ENCODE measurements at regions not wholly inside any gene's neighbourhood (a gene's known extent, or its start where the extent isn't known, plus 50 kb on each side); places are given as distances from the start of the nearest gene placed in this dataset.

DNA sequence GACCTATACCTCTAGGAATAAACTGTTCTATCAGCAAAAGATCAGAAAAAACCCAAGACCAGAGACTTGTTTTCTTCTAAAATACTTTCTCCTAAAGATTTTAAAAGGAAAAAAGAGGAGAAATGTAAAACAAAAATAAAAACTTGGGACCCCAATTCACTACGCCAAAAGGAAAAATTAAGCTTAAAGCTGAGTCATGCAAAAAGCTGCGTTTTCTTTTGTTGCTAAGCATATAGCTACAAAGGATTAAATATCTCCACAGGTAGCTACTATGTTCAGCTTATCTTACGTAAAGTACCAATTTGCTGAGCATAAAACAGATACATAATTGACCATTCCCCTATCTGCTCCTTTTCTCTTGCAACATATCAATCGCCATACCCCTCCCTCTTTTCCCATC lies 950.0 kb upstream of the NXPH2 start:
- no peak overlapping the region for H3K4me3 ChIP-seq (ENCODE audit: low read depth, low read length)
- no peak for DNase-seq (ENCODE audit: low read depth)
- TF ChIP-seq, protein P1, sequence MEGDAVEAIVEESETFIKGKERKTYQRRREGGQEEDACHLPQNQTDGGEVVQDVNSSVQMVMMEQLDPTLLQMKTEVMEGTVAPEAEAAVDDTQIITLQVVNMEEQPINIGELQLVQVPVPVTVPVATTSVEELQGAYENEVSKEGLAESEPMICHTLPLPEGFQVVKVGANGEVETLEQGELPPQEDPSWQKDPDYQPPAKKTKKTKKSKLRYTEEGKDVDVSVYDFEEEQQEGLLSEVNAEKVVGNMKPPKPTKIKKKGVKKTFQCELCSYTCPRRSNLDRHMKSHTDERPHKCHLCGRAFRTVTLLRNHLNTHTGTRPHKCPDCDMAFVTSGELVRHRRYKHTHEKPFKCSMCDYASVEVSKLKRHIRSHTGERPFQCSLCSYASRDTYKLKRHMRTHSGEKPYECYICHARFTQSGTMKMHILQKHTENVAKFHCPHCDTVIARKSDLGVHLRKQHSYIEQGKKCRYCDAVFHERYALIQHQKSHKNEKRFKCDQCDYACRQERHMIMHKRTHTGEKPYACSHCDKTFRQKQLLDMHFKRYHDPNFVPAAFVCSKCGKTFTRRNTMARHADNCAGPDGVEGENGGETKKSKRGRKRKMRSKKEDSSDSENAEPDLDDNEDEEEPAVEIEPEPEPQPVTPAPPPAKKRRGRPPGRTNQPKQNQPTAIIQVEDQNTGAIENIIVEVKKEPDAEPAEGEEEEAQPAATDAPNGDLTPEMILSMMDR (IDR thresholded peaks at IDR 0.05; ENCODE audit: insufficient read depth, low read length): no peak

DNA sequence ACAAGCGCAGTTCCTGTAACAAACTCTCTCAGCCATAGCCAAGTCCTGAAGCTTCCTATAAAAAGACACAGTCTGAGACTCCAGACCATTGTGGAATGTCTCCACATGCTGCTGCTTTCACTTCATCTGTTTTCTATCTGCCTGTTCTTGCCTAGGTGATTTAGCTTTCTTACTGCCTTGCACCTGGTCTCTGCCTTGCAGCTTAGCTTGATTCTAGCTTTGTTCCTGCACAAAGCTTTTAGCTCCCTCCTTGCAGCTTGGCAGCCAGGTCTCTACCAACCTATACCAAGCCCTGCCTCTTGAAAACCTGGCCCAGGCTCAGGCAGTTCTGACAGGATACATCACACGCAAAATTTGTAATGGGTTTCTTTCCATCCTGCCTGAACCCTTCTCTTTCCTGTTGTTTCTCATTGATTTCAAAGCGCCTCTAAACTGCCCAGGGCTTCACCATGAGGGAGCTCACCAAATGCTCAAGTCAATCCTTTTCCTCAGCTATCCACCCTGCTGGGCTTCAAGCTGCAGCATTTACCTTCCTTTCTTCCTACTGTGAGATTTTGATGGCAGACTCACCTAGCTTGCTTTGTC lies 941.3 kb upstream of the NXPH2 start:
- no peak overlapping the region for H3K4me3 ChIP-seq (ENCODE audit: low read depth, low read length)
- no peak for DNase-seq (ENCODE audit: low read depth)
- TF ChIP-seq, protein P1 (IDR thresholded peaks at IDR 0.05; ENCODE audit: insufficient read depth, low read length): no peak

DNA sequence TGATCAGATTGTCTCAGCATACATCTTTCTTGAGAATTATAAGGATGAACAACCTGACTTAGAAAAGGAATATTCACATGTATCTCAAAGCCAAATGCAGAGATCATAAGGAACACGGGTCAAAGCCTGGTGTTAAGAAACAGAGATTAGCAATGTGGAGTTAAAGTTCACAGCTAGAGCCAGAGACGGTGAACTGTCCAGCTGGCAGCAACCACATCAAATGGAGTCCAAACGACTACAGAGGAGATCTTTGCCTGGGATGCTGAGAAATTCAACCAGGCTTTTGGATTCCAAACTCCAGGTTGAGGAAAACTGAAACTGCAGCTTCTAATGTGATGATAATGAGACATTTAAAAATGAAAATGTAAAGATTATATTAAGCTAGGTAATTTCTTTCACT lies 939.9 kb upstream of the NXPH2 start:
- TF ChIP-seq, protein P1 (IDR thresholded peaks at IDR 0.05; ENCODE audit: insufficient read depth, low read length): no peak
- DNase-seq (ENCODE audit: low read depth): no peak
- H3K4me3 ChIP-seq (ENCODE audit: low read depth, low read length): no peak overlapping the region

DNA sequence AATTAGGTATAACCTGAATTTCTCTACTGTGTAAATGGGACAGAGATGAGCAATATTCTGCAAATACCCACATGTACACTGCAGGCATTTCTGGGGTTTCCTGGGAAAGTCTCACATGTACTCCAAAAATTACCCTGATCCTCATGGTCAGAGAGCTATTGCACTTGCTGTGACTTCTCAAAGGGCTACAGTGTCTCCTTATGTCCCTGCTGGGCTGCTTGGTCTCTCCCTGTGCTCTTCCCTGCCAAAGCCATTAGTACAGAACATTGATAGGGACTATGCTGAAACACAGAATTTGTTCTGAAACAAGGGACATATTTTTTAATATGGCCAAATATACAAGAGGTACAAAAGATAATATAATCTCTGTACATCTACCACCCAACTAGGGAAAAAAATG lies 924.4 kb upstream of the NXPH2 start:
- TF ChIP-seq, protein P1 (IDR thresholded peaks at IDR 0.05; ENCODE audit: insufficient read depth, low read length): no peak
- DNase-seq (ENCODE audit: low read depth): no peak
- no peak overlapping the region for H3K4me3 ChIP-seq (ENCODE audit: low read depth, low read length)

DNA sequence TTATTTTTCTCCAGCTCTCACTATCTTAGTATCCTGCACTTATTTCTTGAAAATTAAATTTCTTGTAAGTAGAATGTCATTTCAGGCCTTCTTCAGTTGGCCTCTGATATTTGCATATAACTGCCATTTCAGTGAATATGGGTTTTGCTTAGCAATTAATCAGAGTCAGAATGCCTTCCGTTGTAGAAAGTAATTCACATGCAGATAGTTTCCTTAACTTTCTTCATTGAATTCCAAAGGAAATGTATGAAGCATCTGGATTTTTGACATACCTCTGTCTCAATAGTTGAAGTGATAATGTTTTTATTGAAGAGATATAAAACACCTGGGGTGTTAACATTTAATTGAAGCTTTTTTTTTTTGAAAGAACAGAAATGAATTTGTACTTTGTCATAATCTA lies 914.1 kb upstream of the NXPH2 start:
- TF ChIP-seq, protein P1 (IDR thresholded peaks at IDR 0.05; ENCODE audit: insufficient read depth, low read length): no peak
- H3K4me3 ChIP-seq (ENCODE audit: low read depth, low read length): no peak overlapping the region
- no peak for DNase-seq (ENCODE audit: low read depth)

DNA sequence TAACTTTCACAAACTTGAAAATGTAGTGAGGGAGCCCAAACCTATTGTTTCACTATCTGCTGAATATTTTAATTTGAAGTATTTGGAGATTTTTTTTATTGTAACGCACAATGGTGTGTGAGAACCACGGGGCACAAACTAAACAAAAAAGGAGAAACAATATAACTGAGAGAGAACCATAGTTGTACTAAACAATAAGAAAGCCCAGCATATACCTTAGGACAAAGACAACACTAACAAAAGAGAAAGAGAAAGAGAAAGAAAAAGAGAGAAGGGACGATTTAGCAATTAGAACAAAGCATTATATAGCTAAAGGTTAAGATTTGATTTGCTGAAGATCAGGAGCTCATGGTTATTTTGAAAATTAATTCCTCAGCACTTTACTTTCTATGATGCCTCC lies 906.0 kb upstream of the NXPH2 start:
- no peak overlapping the region for H3K4me3 ChIP-seq (ENCODE audit: low read depth, low read length)
- DNase-seq (ENCODE audit: low read depth): no peak
- TF ChIP-seq, protein P1 (IDR thresholded peaks at IDR 0.05; ENCODE audit: insufficient read depth, low read length): no peak
